A549 (cell line): ENCODE measurements at regions not wholly inside any gene's neighbourhood (a gene's known extent, or its start where the extent isn't known, plus 50 kb on each side); places are given as distances from the start of the nearest gene placed in this dataset.

ENCODE experiments used
- ATAC-seq, 2 experiments: fragments of 200-7000 bp in 1 of 2; fragments of >200 bp in 1 of 2; cut with Nextera tagmentation in 1 of 2; cut with Tn5 transposase in 1 of 2; 3 replicates each; pipeline versions ENCODE4 v1.8.0 to v1.9.1; 2018 to 2020; ENCODE audit warnings: mild to moderate bottlenecking in 1 of 2, moderate library complexity in 1 of 2
- CTCF ChIA-PET: fragments of 300-600 bp; sonication (Branson Sonifier 250); formaldehyde crosslinking; extraction: SDS; loops from one replicate; lab custom pipeline; 2021; ENCODE audit warnings: antibody characterized with exemption, inconsistent platforms; lab: Yijun Ruan, JAX
- POLR2A ChIA-PET: fragments of 350-600 bp; formaldehyde crosslinking; extraction: SDS; loops from one replicate; lab custom pipeline; 2021; ENCODE audit warnings: antibody characterized with exemption, inconsistent platforms; lab: Yijun Ruan, JAX
- DNase-seq, 2 experiments: peaks; one replicate each; pipeline versions ENCODE4 v3.0.0 to v3.0.0-alpha.2; 2011 to 2016; ENCODE audit warnings: low read depth in 1 of 2, low spot score in 1 of 2
- FAIRE-seq: peaks from 2 replicates; lab custom pipeline; 2011; peaks lifted over from hg19 to GRCh38; lab: Jason Lieb, UNC
- H3K27ac ChIP-seq, 2 experiments: fragments of >200 bp; sonication (Bioruptor Twin); formaldehyde crosslinking; 3 replicates each; pipeline ENCODE4 v1.5.1; 2016 to 2017
- H3K4me1 ChIP-seq: fragments of >200 bp; sonication (Bioruptor Twin); formaldehyde crosslinking; 3 replicates; pipeline ENCODE4 v1.6.1; 2016
- H3K4me2 ChIP-seq: fragments of >200 bp; sonication (Bioruptor Twin); formaldehyde crosslinking; 3 replicates; pipeline ENCODE4 v1.6.1; 2016
- H3K4me3 ChIP-seq: fragments of >200 bp; sonication (Bioruptor Twin); formaldehyde crosslinking; 3 replicates; pipeline ENCODE4 v1.5.1; 2016
- H3K9me3 ChIP-seq: fragments of >200 bp; sonication (Bioruptor Twin); formaldehyde crosslinking; 3 replicates; pipeline ENCODE4 v1.6.1; 2016
- E2F6 ChIP-seq: IDR thresholded peaks from 2 replicates; pipeline ENCODE4 v1.6.1; 2012; ENCODE audit warnings: low read depth, borderline replicate concordance
- EP300 ChIP-seq, 2 experiments: fragments of >200 bp; sonication (Bioruptor Twin); formaldehyde crosslinking; IDR thresholded peaks; 2 replicates in 1 of 2; 3 replicates in 1 of 2; pipeline ENCODE4 v1.6.1; 2016 to 2017
- ESRRA ChIP-seq: fragments of 150-350 bp; IDR thresholded peaks from 2 replicates; pipeline ENCODE4 v1.6.1; 2014; ENCODE audit warnings: mild to moderate bottlenecking, low read length, borderline replicate concordance
- HES2 ChIP-seq: fragments of >200 bp; sonication (Bioruptor Twin); formaldehyde crosslinking; IDR thresholded peaks from 2 replicates; pipeline ENCODE4 v1.6.1; 2016
- HEYL ChIP-seq: fragments of 250-450 bp; sonication (Bioruptor Pico); IDR thresholded peaks from 2 replicates; pipeline ENCODE4 v1.8.0; 2021; ENCODE audit warnings: mild to moderate bottlenecking, moderate library complexity
- HOXB13 ChIP-seq: fragments of 250-450 bp; sonication (Bioruptor Pico); IDR thresholded peaks from 2 replicates; pipeline ENCODE4 v1.5.0; 2020; ENCODE audit warnings: low read depth, mild to moderate bottlenecking, moderate library complexity
- JUN ChIP-seq, 2 experiments: fragments of >200 bp; sonication (Bioruptor Twin); formaldehyde crosslinking; IDR thresholded peaks; 2 replicates in 1 of 2; 3 replicates in 1 of 2; pipeline ENCODE4 v1.6.1; 2016 to 2017
- JUNB ChIP-seq: fragments of >200 bp; sonication (Bioruptor Twin); formaldehyde crosslinking; IDR thresholded peaks from 2 replicates; pipeline ENCODE4 v1.6.1; 2016
- KDM1A ChIP-seq: fragments of 200-600 bp; sonication (generic); IDR thresholded peaks from 2 replicates; pipeline ENCODE4 v1.6.1; 2016; ENCODE audit warnings: low read depth, mild to moderate bottlenecking
- MAFK ChIP-seq: fragments of 450-650 bp; IDR thresholded peaks from 2 replicates; pipeline ENCODE4 v1.6.1; 2014; ENCODE audit not compliant: partially characterized antibody
- MAZ ChIP-seq: fragments of 150-350 bp; IDR thresholded peaks from 2 replicates; pipeline ENCODE4 v1.6.1; 2014; ENCODE audit warnings: antibody characterized with exemption, low read depth, low read length, borderline replicate concordance
- MYC ChIP-seq: IDR thresholded peaks from 2 replicates; pipeline ENCODE4 v1.6.1; 2012; ENCODE audit warnings: mild to moderate bottlenecking, inconsistent platforms, low read length, improper control_type of control experiment, borderline replicate concordance
- NFE2L2 ChIP-seq: fragments of 150-350 bp; conservative IDR thresholded peaks from 2 replicates; pipeline ENCODE4 v1.6.1; 2014; ENCODE audit warnings: low read length
- NPAS2 ChIP-seq: fragments of 250-450 bp; sonication (Bioruptor Pico); IDR thresholded peaks from 2 replicates; pipeline ENCODE4 v1.8.0; 2022; ENCODE audit warnings: mild to moderate bottlenecking, moderate library complexity, borderline replicate concordance
- RAD21 ChIP-seq, 2 experiments: fragments of >200 bp in 1 of 2; sonication (Bioruptor Twin) in 1 of 2; formaldehyde crosslinking in 1 of 2; IDR thresholded peaks in 1 of 2; conservative IDR thresholded peaks in 1 of 2; 2 replicates in 1 of 2; 3 replicates in 1 of 2; pipeline ENCODE4 v1.6.1; 2012 to 2018; ENCODE audit warnings: inconsistent platforms in 1 of 2
- RARB ChIP-seq: fragments of 250-450 bp; sonication (Bioruptor Pico); IDR thresholded peaks from 2 replicates; pipeline ENCODE4 v1.8.0; 2021; ENCODE audit warnings: mild to moderate bottlenecking, moderate library complexity
- SMC3 ChIP-seq: fragments of >200 bp; sonication (Bioruptor Twin); formaldehyde crosslinking; IDR thresholded peaks from 3 replicates; pipeline ENCODE4 v1.6.1; 2018; ENCODE audit warnings: inconsistent platforms
- TP53 ChIP-seq: fragments of 250-450 bp; sonication (Bioruptor Pico); IDR thresholded peaks from 2 replicates; pipeline ENCODE4 v1.5.0; 2021; ENCODE audit warnings: mild to moderate bottlenecking, moderate library complexity
- ZC3H11A ChIP-seq: fragments of 450-650 bp; IDR thresholded peaks from 2 replicates; pipeline ENCODE4 v1.6.1; 2014; ENCODE audit warnings: antibody characterized with exemption, mild to moderate bottlenecking
- ZNF302 ChIP-seq: fragments of 250-450 bp; sonication (Bioruptor Pico); IDR thresholded peaks from 2 replicates; pipeline ENCODE4 v1.9.0; 2021; ENCODE audit warnings: inconsistent platforms, mild to moderate bottlenecking, moderate library complexity
- ZSCAN20 ChIP-seq: fragments of 250-450 bp; sonication (Bioruptor Pico); IDR thresholded peaks from 2 replicates; pipeline ENCODE4 v1.8.0; 2022; ENCODE audit warnings: mild to moderate bottlenecking, moderate library complexity
- WGBS: methylation state at CpG from one replicate; pipeline ENCODE4 v1.1.6; 2017; ENCODE audit errors: missing lambda C conversion rate; 5-methylcytosine and 5-hydroxymethylcytosine counted together
- TF ChIP-seq, protein P1 (sequence below): fragments of >200 bp; sonication (Bioruptor Twin); formaldehyde crosslinking; IDR thresholded peaks from 3 replicates; pipeline ENCODE4 v1.6.1; 2016
- TF ChIP-seq, protein P2 (sequence below): fragments of 250-450 bp; sonication (Bioruptor Pico); IDR thresholded peaks from 2 replicates; pipeline ENCODE4 v1.5.0; 2020; ENCODE audit warnings: low read depth, mild to moderate bottlenecking, moderate library complexity

- FAIRE-seq (no peak), DNase-seq (no peak), ATAC-seq (no peak)
- ChIA-PET POLR2A (no interaction called here), CTCF (no interaction called here)
- no peak overlapping the region for H3K4me3 ChIP-seq
- H3K4me2 ChIP-seq, result no peak overlapping the region
- no peak for TF ChIP-seq NPAS2 (CRISPR knock-in tag)
- no peak for TF ChIP-seq NFE2L2
- TF ChIP-seq RARB (CRISPR knock-in tag), result no peak
- no peak for TF ChIP-seq SMC3
- TF ChIP-seq MAFK, result no peak
- TF ChIP-seq JUNB, result no peak
- no peak for TF ChIP-seq MAZ
- no peak for TF ChIP-seq HOXB13 (CRISPR knock-in tag)
- no peak for TF ChIP-seq ZC3H11A
- no peak for TF ChIP-seq ZNF302
- TF ChIP-seq, protein P1, sequence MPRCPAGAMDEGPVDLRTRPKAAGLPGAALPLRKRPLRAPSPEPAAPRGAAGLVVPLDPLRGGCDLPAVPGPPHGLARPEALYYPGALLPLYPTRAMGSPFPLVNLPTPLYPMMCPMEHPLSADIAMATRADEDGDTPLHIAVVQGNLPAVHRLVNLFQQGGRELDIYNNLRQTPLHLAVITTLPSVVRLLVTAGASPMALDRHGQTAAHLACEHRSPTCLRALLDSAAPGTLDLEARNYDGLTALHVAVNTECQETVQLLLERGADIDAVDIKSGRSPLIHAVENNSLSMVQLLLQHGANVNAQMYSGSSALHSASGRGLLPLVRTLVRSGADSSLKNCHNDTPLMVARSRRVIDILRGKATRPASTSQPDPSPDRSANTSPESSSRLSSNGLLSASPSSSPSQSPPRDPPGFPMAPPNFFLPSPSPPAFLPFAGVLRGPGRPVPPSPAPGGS, result no peak
- no peak for TF ChIP-seq ESRRA
- no peak for TF ChIP-seq ZSCAN20 (CRISPR knock-in tag)
- TF ChIP-seq E2F6, result no peak
- TF ChIP-seq, protein P2, sequence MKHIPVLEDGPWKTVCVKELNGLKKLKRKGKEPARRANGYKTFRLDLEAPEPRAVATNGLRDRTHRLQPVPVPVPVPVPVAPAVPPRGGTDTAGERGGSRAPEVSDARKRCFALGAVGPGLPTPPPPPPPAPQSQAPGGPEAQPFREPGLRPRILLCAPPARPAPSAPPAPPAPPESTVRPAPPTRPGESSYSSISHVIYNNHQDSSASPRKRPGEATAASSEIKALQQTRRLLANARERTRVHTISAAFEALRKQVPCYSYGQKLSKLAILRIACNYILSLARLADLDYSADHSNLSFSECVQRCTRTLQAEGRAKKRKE (CRISPR knock-in tag), result no peak
- no peak for TF ChIP-seq JUN (IDR thresholded peaks at IDR 0.05)
- WGBS, result 22% methylated on average over 3 of the region's 3 CpGs
- no peaks in the 10 kb centered on the region for H3K4me1 ChIP-seq
- H3K27ac ChIP-seq, result no peak overlapping the region
- H3K9me3 ChIP-seq, result no peaks in the 10 kb centered on the region
Measured at GRCh38 chr3:99430348-99431134, 207.9 kb upstream of the COL8A1 start.

DNA sequence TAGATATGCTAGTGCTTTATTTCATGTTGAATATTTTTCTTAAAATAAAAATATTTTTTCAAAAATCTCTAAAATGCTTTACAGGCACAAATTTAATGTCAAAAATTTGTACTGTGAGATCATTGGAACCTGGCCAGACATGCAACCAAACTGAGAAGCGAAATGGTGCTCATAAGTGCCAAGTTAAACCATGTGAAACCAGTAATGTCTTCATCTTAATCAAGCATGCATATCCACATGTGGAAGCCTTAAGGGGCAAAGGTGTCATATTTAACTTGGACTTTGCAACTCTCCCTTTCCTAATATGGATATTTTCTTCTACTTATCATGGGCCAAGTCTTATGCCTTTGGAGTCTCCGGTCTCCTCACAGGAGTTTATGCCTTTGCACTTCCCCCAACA lies 208.9 kb upstream of the COL8A1 start:
- Histone ChIP-seq H3K4me1 (no peaks in the 10 kb centered on the region), H3K27ac (no peak overlapping the region), H3K9me3 (no peaks in the 10 kb centered on the region), H3K4me2 (no peak overlapping the region), H3K4me3 (no peak overlapping the region)
- ATAC-seq (no peak), FAIRE-seq (no peak), DNase-seq (no peak)
- ChIA-PET CTCF (no interaction called here), POLR2A (no interaction called here)
- WGBS, result 20% methylated on average over 2 of the region's 2 CpGs
- TF ChIP-seq MYC (no peak), TP53 (CRISPR knock-in tag) (no peak), ZNF302 (no peak), HEYL (CRISPR knock-in tag) (no peak), HOXB13 (CRISPR knock-in tag) (no peak), KDM1A (no peak), RAD21 (conservative IDR thresholded peaks at IDR 0.05 in 1 of 2, IDR thresholded peaks at IDR 0.05 in 1 of 2) (no peak), EP300 (IDR thresholded peaks at IDR 0.05) (no peak), HES2 (no peak)
- TF ChIP-seq, protein P1, result no peak
